ENCODE measurements at regions not wholly inside any gene's neighbourhood (a gene's known extent, or its start where the extent isn't known, plus 50 kb on each side); places are given as distances from the start of the nearest gene placed in this dataset.
"Not testable (repeated sequence)": the region's sequence is repeated elsewhere in the genome, so short reads cannot be mapped to it uniquely, and the experiment has no call there.

DNA sequence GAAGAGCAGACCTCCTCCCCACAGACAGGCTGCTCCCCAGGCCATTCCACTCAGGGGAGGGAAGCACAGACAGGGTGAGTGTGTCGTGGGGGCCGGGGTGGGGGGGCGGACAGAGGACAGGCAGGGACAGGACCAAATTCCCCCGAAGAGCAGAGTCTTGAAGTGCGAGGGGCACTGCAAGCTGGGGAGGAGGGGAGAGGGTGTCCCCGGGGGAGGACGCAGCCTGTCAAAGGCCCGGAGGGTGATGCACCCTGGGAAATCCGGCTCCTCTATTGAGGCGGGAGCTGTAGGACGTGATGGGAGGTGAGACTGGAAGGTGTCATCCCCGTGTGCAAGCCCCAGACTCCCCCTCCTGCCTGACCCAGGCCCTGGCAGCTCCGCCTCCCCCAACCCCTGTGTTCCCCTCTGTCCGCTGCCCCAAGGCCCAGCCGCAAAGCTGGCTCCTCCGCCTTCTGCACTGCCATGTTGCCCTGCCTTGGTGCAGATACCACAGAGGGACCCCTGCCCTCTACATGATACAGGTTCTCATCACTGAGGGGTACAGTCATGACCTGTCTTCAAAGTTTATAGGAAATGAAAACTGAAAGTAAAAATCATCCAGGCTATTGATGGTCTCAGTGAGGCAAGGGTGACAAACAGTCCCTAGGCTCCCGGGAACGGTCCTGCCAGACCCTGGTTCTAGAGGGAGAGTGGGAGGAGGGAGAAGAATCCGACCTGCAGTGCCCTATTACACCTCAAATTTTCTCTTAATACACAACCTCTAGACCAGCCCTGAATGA, 76.3 kb upstream of the IQSEC1 start:
- no peak for DNase-seq

DNA sequence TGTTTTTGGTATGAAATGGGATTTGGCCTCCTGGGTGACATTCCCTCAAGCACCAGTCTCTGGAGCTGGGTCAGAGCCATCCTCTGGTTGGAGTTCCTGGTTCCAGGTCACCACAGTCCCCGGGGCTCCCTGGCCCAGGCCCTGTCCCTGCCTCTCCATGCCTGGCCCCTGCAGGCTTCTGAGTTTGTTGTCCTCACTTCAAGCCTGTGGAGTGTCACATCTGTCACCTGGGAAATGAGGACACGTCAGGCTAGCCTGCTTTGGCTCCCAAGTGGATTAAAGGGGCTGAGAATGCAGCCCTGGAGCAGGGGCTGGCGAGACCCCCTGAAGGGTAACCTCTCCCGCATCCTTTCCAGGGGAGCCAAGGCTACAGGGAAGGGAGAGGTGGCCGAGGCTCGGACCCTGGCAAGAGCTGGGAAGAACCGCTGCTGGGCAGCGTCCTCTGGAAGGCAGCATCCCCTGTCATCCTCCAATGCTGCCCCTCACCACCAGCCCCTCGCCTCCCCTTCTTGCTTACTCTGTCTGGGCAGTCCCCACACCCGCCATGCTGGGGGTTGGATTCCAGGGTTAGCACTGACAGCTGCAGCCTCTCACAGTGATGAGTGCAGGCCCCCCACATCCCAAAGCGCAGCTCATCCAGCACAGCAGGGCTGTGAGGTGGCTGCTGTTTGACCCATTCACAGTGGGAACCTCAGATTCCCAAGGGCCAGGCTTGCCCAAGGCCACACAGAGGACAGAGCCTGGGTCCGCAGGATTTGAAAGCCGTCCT, 75.5 kb upstream of the IQSEC1 start:
- DNase-seq, result no peak

DNA sequence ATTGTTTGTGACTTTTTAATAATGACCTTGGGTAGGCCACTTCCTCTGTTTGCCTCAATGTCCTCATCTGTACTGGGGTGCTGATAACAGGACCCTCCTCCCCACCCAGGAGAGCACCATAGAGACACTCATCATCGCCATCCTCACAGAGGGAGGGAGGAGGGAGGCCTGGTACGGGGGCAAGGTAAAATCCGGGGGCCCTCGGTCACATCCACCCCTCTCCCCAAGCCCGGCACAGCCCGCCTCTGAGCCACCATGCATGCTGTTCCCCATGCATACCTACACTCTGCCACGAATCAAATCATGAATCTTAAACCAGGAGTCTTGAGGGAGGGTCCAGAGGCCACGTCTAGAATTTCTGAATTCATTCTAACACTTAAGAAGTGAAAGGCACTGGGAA, 74.9 kb upstream of the IQSEC1 start:
- no peak for DNase-seq

GRCh38 chr3:13147344-13147743, 74.1 kb upstream of the IQSEC1 start:
- no peak for DNase-seq

DNA sequence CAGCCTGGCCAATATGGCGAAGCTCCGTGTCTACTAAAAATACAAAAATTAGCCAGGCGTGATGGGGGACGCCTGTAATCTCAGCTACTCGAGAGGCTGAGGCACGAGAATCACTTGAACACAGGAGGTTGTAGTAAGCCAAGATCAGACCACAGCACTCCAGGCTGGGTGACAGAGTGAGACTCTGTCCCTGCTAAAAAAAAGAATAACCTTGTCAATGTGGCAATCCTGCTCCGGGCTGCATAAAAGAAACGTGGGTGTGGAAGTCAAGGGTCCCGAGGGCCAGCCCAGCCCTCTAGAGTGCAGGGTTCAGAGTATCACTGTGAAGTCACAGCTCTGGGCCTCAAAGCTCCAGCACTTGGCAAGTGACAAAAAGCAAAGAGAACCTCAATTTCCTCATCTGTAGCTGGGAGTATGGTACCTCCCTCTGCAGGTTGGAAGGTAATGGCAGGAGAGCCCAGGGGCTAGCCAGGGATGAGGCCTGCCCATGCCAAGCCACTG, 73.5 kb upstream of the IQSEC1 start:
- DNase-seq, result no peak

DNA sequence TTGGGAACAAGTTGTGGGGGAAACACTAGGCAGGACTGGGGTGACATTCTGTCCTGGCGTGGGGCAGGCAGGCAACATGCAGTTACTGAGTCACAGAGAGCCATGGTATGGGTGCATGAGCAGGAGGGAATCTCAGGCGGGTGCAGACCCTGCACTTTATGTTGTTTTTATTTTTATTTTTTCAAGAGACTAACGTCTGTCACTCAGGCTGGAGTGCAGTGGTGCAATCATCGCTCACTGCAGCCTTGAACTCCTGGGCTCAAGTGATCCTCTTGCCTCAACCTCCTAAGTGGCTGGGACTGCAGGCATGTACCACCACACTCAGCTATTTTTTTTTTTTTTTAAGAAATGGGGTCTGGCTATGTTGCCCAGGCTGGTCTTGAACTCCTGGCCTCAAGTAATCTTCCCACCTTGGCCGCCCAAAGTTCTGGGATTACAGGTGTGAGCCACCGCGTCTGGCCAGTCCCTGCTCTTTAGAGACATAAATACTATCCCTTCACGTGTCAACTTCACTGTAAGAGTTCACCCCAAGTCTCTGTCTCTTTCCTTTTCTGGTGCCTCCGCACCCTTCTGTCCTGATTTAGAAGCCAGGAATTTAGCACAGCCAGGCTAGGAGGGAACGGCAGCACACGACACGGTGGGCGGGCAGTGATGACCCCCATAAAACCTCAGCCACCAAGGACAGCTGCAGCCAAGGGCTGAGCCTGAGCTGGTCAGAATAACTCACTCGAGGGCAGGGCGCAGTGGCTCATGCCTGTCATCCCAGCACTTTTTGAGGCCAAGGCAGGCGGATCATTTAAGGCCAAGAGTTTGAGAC, 72.8 kb upstream of the IQSEC1 start:
- DNase-seq, result no peak

DNA sequence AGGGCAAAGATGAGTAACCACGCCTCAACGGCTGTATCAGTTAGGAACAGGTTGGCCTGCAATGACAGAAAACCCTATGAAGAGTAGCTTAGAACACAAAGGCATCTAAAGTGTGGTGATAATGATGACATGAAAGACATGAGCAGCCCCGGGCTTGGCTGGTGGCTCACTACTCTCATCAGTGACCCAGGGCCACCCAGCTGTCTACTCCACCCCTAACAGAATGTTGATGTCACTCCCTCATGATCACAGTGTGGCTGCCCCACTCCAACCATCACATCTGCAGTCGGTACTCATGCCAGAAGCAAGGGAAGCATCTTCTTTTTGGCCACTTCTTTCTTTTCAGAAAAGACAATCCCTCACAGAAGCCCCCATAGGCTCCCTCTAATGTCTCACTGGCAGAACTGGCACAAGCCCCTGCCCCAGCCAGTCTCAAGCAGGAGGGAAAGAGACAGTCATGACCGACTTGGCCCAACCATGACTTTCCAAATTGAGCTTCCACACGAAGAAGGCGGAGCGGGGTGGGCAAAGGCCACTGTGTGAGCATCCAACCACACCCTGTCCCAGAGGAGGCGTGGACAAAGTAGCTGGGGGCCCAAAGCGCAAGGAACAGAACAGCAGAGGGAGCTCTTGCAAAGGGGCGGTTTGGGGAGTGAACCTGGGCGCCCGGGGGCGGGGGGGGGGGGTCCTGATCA, 72.0 kb upstream of the IQSEC1 start:
- no peak for DNase-seq

- no peak for DNase-seq
Measured at GRCh38 chr3:13144163-13145023, 71.2 kb upstream of the IQSEC1 start.

DNA sequence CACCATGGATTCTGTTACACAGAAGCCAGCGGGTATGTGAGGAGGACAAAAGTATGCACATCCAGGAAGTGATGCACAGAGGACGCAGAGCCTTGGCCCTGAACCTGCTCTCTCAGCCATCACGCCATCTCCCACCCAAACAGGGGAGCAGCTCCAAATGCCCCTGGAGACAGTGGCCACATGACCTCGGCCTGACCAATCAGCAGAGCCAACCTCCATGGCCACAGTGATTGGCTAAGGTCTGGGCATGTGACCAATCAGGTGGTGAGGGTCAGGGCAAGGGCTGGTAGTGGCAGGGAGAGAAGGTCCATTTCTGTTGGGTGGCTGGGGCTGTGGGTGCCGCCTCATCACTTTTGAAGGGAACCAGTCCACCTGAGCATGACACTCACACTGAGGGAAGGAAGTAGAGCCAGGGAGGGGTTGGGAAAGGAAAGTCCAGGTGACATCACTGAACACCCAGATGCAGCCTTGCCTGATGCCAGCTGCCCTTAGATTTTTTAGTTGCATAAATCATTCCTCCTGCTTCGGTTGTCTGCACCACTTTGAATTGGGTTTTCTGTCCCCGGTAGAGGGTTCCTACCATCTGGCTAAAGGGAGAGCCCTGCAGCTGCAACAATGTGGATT, 70.3 kb upstream of the IQSEC1 start:
- no peak for DNase-seq

DNA sequence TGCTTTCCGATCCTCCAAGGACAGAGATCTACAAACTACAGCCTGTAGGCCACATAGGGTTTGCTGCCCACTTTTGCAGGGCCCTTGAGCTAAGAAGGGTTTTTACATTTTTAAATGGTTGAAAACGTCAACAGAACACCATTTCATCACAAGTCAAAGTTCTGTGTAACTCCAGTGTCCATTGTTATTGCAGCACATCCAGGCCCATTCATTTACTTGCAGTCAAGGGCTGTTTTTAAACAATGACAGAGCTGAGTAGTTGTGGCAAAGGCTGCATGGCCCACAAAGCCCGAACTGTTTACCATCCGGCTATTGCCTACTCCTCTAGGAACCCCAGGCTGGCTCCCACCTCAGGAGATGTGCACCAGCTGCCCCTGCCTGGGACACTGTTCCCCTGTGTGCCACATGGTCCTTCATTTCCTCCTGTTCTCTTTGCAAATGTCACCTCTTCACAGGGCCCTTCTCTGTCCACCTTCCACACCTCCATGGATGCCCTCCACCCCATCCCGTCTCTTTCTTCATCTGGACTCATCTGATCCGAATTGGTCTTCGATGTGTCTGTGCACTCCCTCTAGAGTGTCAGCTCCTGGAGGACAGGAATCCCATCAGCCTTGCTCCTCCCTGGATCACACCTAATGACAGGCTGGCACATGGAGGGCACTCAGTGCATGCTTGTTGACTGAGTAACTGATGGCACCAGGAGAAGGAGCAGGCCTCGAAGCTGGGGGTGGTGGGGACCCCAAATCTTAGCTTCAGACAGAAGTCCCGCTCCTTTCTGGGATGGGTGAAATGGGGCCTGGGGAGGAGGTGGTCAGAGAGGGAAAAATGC, 69.5 kb upstream of the IQSEC1 start:
- no peak for DNase-seq

GRCh38 chr3:13141991-13142412, 68.8 kb upstream of the IQSEC1 start:
- DNase-seq, result peak; percentile 78

- no peak for DNase-seq
Measured at GRCh38 chr3:13141183-13141582, 68.0 kb upstream of the IQSEC1 start.

DNA sequence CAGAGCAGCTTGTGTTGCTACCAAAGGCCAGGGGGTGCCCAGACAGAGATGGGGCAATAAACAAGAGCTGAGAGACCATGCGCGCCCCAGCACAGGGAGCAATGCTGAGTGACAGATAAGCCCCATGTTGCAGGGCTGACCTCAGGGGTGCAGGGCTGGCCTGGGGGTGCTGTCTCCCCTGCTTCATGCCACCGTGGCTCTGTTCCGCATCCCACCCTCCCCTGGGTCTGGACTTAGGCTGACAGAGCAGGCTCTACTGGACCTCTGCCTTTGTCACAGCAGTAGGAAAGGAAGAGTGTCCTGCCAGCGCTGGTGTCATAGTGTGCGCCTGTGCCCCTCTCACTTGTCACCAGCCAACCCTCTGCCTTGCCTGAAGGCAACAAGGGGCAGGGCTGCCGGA, 67.4 kb upstream of the IQSEC1 start:
- no peak for DNase-seq

GRCh38 chr3:13139471-13140065, 66.3 kb upstream of the IQSEC1 start:
- no peak for DNase-seq

DNA sequence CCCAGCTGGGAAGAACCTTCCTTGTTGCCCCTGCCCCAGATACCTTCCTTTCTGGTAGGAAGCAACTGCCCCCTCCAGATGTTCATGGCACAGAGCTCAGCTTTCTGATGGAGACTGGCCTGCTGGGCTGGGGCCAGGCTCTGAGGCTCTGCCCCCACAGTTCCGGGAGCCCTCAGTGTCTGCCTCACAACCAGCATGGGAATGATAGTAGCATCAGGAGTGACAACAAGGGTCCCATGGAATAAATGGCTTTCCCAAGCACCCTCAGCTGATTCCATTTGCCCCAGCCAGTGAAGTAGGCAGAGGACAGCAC, 65.6 kb upstream of the IQSEC1 start:
- DNase-seq, result no peak

GRCh38 chr3:13137941-13138832, 65.0 kb upstream of the IQSEC1 start:
- DNase-seq, result peak; percentile 17

- DNase-seq, result not testable (repeated sequence)
Measured at GRCh38 chr3:13136848-13137247, 63.6 kb upstream of the IQSEC1 start.

- no peak for DNase-seq
Measured at GRCh38 chr3:13136426-13136825, 63.2 kb upstream of the IQSEC1 start.

Data from tongue (tissue), 1 donor.